Endodermal cell (in vitro differentiated cells): ENCODE measurements at regions not wholly inside any gene's neighbourhood (a gene's known extent, or its start where the extent isn't known, plus 50 kb on each side); places are given as distances from the start of the nearest gene placed in this dataset.

ENCODE experiments used
- DNase-seq: peaks from one replicate; pipeline ENCODE4 v3.0.0-alpha.2; 2017
- H3K27ac ChIP-seq: 2 replicates; pipeline ENCODE4 v1.5.1; 2013; ENCODE audit warnings: mild to moderate bottlenecking, low read depth, low read length, moderate library complexity
- H3K27me3 ChIP-seq: 2 replicates; pipeline ENCODE4 v1.6.1; 2013; ENCODE audit warnings: mild to moderate bottlenecking, low read length, moderate library complexity; ENCODE audit not compliant: insufficient read depth, control insufficient read depth, poor library complexity, severe bottlenecking
- H3K36me3 ChIP-seq: 2 replicates; pipeline ENCODE4 v1.7.0; 2013; ENCODE audit warnings: mild to moderate bottlenecking, low read length, moderate library complexity; ENCODE audit not compliant: control insufficient read depth, insufficient read depth
- H3K4me1 ChIP-seq: one replicate; pipeline ENCODE4 v1.7.0; 2013; ENCODE audit warnings: low read length; ENCODE audit not compliant: control insufficient read depth, insufficient read depth
- H3K4me3 ChIP-seq: 2 replicates; pipeline ENCODE4 v1.5.1; 2013; ENCODE audit warnings: mild to moderate bottlenecking, low read length, moderate library complexity
- H3K9ac ChIP-seq: 2 replicates; pipeline ENCODE4 v1.6.1; 2013; ENCODE audit warnings: mild to moderate bottlenecking, low read length, moderate library complexity; ENCODE audit not compliant: poor library complexity, severe bottlenecking; ENCODE audit errors: extremely low read depth
- H3K9me3 ChIP-seq: 2 replicates; pipeline ENCODE4 v1.6.1; 2013; ENCODE audit warnings: mild to moderate bottlenecking, low read length, moderate library complexity; ENCODE audit not compliant: control insufficient read depth
- H3K27ac Mint-ChIP-seq: 2 replicates; pipeline ENCODE4 v1.8.0; 2020; ENCODE audit warnings: mixed read lengths
- H3K27me3 Mint-ChIP-seq: 2 replicates; pipeline ENCODE4 v1.8.0; 2021; ENCODE audit warnings: mild to moderate bottlenecking, mixed read lengths; ENCODE audit not compliant: insufficient read depth
- H3K36me3 Mint-ChIP-seq: 2 replicates; pipeline ENCODE4 v1.8.0; 2020; ENCODE audit warnings: low read depth, mixed read lengths
- H3K4me1 Mint-ChIP-seq: 2 replicates; pipeline ENCODE4 v1.8.0; 2020; ENCODE audit warnings: mixed read lengths
- H3K4me3 Mint-ChIP-seq: 2 replicates; pipeline ENCODE4 v1.8.0; 2020; ENCODE audit warnings: mild to moderate bottlenecking, moderate library complexity, mixed read lengths
- H3K9me3 Mint-ChIP-seq: 2 replicates; pipeline ENCODE4 v1.8.0; 2020; ENCODE audit warnings: mild to moderate bottlenecking, mixed read lengths
- CTCF ChIP-seq: fragments of 200-600 bp; sonication (generic); conservative IDR thresholded peaks from 2 replicates; pipeline ENCODE4 v1.5.0; 2021; ENCODE audit warnings: antibody characterized with exemption, mild to moderate bottlenecking
- WGBS, 2 experiments: methylation state at CpG; one replicate each; pipeline versions ENCODE4 v1.1.5 to v1.1.7; 2013; ENCODE audit warnings: missing lambda C conversion rate in 2 of 2, mixed read lengths in 1 of 2; ENCODE audit not compliant: insufficient coverage in 1 of 2, insufficient read length in 1 of 2; 5-methylcytosine and 5-hydroxymethylcytosine counted together

DNA sequence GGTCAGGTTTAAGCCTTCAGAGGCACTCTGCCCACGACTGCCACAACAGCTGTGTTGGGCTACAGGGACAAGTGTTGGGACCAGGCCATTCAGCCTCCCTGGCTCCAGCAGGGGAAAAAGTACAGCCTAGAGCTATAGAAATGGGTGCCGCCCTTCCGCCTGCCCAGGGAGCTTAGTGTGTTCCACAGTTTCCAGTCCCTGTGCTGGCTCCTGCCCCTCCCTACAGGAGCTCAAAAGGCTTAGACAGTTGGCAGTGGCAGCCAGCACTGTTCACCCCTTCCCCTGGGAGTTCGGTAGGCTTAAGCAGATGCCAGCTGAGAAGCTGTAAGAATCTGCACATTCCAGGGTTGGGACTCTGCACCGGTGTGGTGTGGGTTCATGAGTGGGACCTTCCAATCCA, 408.2 kb upstream of the INTU start:
- peaks cover 3% of the 10 kb centered on the region for H3K4me1 Mint-ChIP-seq
- TF ChIP-seq CTCF, result no peak
- H3K9ac ChIP-seq, result no peak overlapping the region
- 87 to 90% methylated on average over 5 of the region's 5 CpGs for WGBS, 2 experiments
- no peak overlapping the region for H3K4me3 Mint-ChIP-seq
- no peaks in the 10 kb centered on the region for H3K36me3 Mint-ChIP-seq
- no peaks in the 10 kb centered on the region for H3K9me3 ChIP-seq
- no peaks in the 10 kb centered on the region for H3K27me3 ChIP-seq
- no peaks in the 10 kb centered on the region for H3K36me3 ChIP-seq
- DNase-seq, result no peak
- peaks cover 6% of the 10 kb centered on the region for H3K9me3 Mint-ChIP-seq
- H3K27me3 Mint-ChIP-seq, result no peaks in the 10 kb centered on the region
- no peak overlapping the region for H3K27ac Mint-ChIP-seq
- no peak overlapping the region for H3K4me3 ChIP-seq
- H3K27ac ChIP-seq, result no peak overlapping the region
- H3K4me1 ChIP-seq, result peaks cover 7% of the 10 kb centered on the region

- TF ChIP-seq CTCF, result no peak
- Mint-ChIP-seq H3K27me3 (no peaks in the 10 kb centered on the region), H3K27ac (no peak overlapping the region), H3K9me3 (no peaks in the 10 kb centered on the region), H3K36me3 (no peaks in the 10 kb centered on the region), H3K4me3 (no peak overlapping the region), H3K4me1 (peaks cover 3% of the 10 kb centered on the region)
- 93% methylated on average over 3 of the region's 3 CpGs; no CpG with 5 or more reads in 1 of the 2 experiments for WGBS, 2 experiments
- Histone ChIP-seq H3K27ac (no peak overlapping the region), H3K9me3 (no peaks in the 10 kb centered on the region), H3K4me3 (no peak overlapping the region), H3K4me1 (peaks cover under 1% of the 10 kb centered on the region), H3K36me3 (no peaks in the 10 kb centered on the region), H3K9ac (no peak overlapping the region), H3K27me3 (no peaks in the 10 kb centered on the region)
- DNase-seq, result no peak
These were observed 402.7 kb upstream of the INTU start for GRCh38 chr4:127229855-127230608.

GRCh38 chr4:127236889-127237288, 395.9 kb upstream of the INTU start:
- no peaks in the 10 kb centered on the region for H3K36me3 Mint-ChIP-seq
- WGBS, 2 experiments, result 100% methylated on average over 1 of the region's 2 CpGs

More at GRCh38 chr4:127236889-127237288, 395.9 kb upstream of the INTU start:
- no peaks in the 10 kb centered on the region for H3K27me3 Mint-ChIP-seq
- no peak overlapping the region for H3K4me3 Mint-ChIP-seq
- no peak overlapping the region for H3K27ac Mint-ChIP-seq
- Histone ChIP-seq H3K4me3 (no peak overlapping the region), H3K27ac (no peak overlapping the region), H3K9ac (no peak overlapping the region), H3K4me1 (no peaks in the 10 kb centered on the region), H3K36me3 (no peaks in the 10 kb centered on the region), H3K9me3 (no peaks in the 10 kb centered on the region), H3K27me3 (no peaks in the 10 kb centered on the region)
- TF ChIP-seq CTCF, result no peak
- no peak for DNase-seq
- H3K4me1 Mint-ChIP-seq, result no peaks in the 10 kb centered on the region
- no peaks in the 10 kb centered on the region for H3K9me3 Mint-ChIP-seq
